Heart left ventricle (tissue), 13 donors: ENCODE measurements at regions not wholly inside any gene's neighbourhood (a gene's known extent, or its start where the extent isn't known, plus 50 kb on each side); places are given as distances from the start of the nearest gene placed in this dataset.

Experiments used
- CTCF ChIP-seq, 12 donors: fragments of 200-600 bp; sonication (generic) in 4 of 12; IDR thresholded peaks; one replicate each; pipeline versions ENCODE4 v1.5.0 to v1.8.0; 2018 to 2022; ENCODE audit warnings: antibody characterized with exemption in 12 of 12, mild to moderate bottlenecking in 5 of 12
- POLR2A ChIP-seq, 2 donors: fragments of 450-650 bp; IDR thresholded peaks; one replicate each; pipeline ENCODE4 v1.6.1; 2017; ENCODE audit warnings: antibody characterized with exemption in 2 of 2, mild to moderate bottlenecking in 2 of 2, moderate library complexity in 2 of 2
- donor health status: ischemic (EF 13 %, LVEDD 7.1; RV severe dilation, severe dysfunction).
- donor health status: DM: no; HTN: yes; CAD: no.
- donor health status: DM: no; HTN: no; CAD: no.
- donor health status: ischemic (EF 25% LVEDD 6.9; RV normal size, moderate dysfunction).
- donor health status: ischemic (EF 25% LVEDD 5.7; RV mildly dilated, moderate dysfunction).
- donor health status: ischemic (EF 35%, LVEDD 5.7; RV mildly dilated, moderate dysfunction).
- donor health status: nonischemic (EF 11% LVEDD 7.7; RV severe dilation, severe dysfunction).
- donor health status: DM: yes; HTN: yes; CAD: no.
- donor health status: PGD.
- donor health status: ischemic (EF 29% LVEDD 5.4; RV normal size, mild dysfunction).
- donor health status: nonischemic (EF 23%, LVEDD 6.1; RV moderate dilation, normal function).

- TF ChIP-seq CTCF (IDR thresholded peaks at IDR 0.05) (no peak), POLR2A (IDR thresholded peaks at IDR 0.05) (no peak)
These were observed 185.6 kb downstream of the RTP5 start for GRCh38 chr2:242054881-242055801.
